Natural killer cell (primary cell): ENCODE measurements at regions not wholly inside any gene's neighbourhood (a gene's known extent, or its start where the extent isn't known, plus 50 kb on each side); places are given as distances from the start of the nearest gene placed in this dataset.

Experiments used
- ATAC-seq, 3 donors: fragments of 150-1000 bp in 2 of 3; fragments of 200-7000 bp in 1 of 3; cut with Tn5 transposase; 1 replicate in 1 of 3; 2 replicates in 2 of 3; pipeline ENCODE4 v1.10.0; 2021; ENCODE audit warnings: mild to moderate bottlenecking in 2 of 3, moderate library complexity in 2 of 3
- DNase-seq, 2 donors: peaks; one replicate each; pipeline versions ENCODE4 v3.0.0 to v3.0.0-alpha.2; 2013 to 2021; ENCODE audit warnings: mixed read lengths in 1 of 2
- H3K27ac ChIP-seq: one replicate; pipeline ENCODE4 v1.5.1; 2013; ENCODE audit warnings: mild to moderate bottlenecking, low read length
- H3K27me3 ChIP-seq: one replicate; pipeline ENCODE4 v1.6.1; 2013; ENCODE audit warnings: low read length; ENCODE audit not compliant: control insufficient read depth, insufficient read depth
- H3K36me3 ChIP-seq: one replicate; pipeline ENCODE4 v1.6.1; 2013; ENCODE audit warnings: low read length; ENCODE audit not compliant: control insufficient read depth, insufficient read depth
- H3K4me1 ChIP-seq: one replicate; pipeline ENCODE4 v1.6.1; 2013; ENCODE audit warnings: low read length; ENCODE audit not compliant: control insufficient read depth, insufficient read depth
- H3K4me3 ChIP-seq: one replicate; pipeline ENCODE4 v1.5.1; 2013; ENCODE audit warnings: low read length
- H3K9me3 ChIP-seq: one replicate; pipeline ENCODE4 v1.6.1; 2013; ENCODE audit warnings: low read length; ENCODE audit not compliant: control insufficient read depth, insufficient read depth
- H3K27ac Mint-ChIP-seq, 2 donors: one replicate each; pipeline ENCODE4 v1.8.0; 2022; ENCODE audit warnings: mild to moderate bottlenecking in 2 of 2, mixed read lengths in 2 of 2, moderate library complexity in 1 of 2
- H3K27me3 Mint-ChIP-seq, 2 donors: one replicate each; pipeline ENCODE4 v1.8.0; 2022; ENCODE audit warnings: low read depth in 2 of 2, mixed read lengths in 2 of 2
- H3K36me3 Mint-ChIP-seq: one replicate; pipeline ENCODE4 v1.8.0; 2022; ENCODE audit warnings: mixed read lengths
- H3K4me1 Mint-ChIP-seq, 2 donors: one replicate each; pipeline ENCODE4 v1.8.0; 2022; ENCODE audit warnings: mixed read lengths in 2 of 2
- H3K4me3 Mint-ChIP-seq: one replicate; pipeline ENCODE4 v1.8.0; 2022; ENCODE audit warnings: mild to moderate bottlenecking, moderate library complexity, mixed read lengths
- H3K9me3 Mint-ChIP-seq, 2 donors: one replicate each; pipeline ENCODE4 v1.8.0; 2022; ENCODE audit warnings: mixed read lengths in 2 of 2
- WGBS: methylation state at CpG from one replicate; pipeline ENCODE4 v1.1.7; 2013; ENCODE audit warnings: missing lambda C conversion rate; ENCODE audit not compliant: insufficient coverage; 5-methylcytosine and 5-hydroxymethylcytosine counted together
- intact Hi-C: fragments of 100-400 bp; cut with micrococcal nuclease; formaldehyde crosslinking; loops from one replicate; pipeline ENCODE4 v1.14.2; 2022
- TF ChIP-seq, protein P1 (sequence below): fragments of 200-600 bp; IDR thresholded peaks from one replicate; pipeline ENCODE4 v1.8.0; 2022; ENCODE audit warnings: antibody characterized with exemption

- peaks cover 8% of the 10 kb centered on the region in 2 donors for H3K9me3 Mint-ChIP-seq
- intact Hi-C loops = no loop called here
- Histone ChIP-seq H3K27ac (no peak overlapping the region), H3K4me3 (no peak overlapping the region), H3K4me1 (no peaks in the 10 kb centered on the region), H3K36me3 (no peaks in the 10 kb centered on the region), H3K27me3 (no peaks in the 10 kb centered on the region), H3K9me3 (no peaks in the 10 kb centered on the region)
- TF ChIP-seq, protein P1, sequence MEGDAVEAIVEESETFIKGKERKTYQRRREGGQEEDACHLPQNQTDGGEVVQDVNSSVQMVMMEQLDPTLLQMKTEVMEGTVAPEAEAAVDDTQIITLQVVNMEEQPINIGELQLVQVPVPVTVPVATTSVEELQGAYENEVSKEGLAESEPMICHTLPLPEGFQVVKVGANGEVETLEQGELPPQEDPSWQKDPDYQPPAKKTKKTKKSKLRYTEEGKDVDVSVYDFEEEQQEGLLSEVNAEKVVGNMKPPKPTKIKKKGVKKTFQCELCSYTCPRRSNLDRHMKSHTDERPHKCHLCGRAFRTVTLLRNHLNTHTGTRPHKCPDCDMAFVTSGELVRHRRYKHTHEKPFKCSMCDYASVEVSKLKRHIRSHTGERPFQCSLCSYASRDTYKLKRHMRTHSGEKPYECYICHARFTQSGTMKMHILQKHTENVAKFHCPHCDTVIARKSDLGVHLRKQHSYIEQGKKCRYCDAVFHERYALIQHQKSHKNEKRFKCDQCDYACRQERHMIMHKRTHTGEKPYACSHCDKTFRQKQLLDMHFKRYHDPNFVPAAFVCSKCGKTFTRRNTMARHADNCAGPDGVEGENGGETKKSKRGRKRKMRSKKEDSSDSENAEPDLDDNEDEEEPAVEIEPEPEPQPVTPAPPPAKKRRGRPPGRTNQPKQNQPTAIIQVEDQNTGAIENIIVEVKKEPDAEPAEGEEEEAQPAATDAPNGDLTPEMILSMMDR = no peak
- ATAC-seq (no peak), DNase-seq (no peak)
- H3K27ac Mint-ChIP-seq = no peak overlapping the region
- no peaks in the 10 kb centered on the region for H3K27me3 Mint-ChIP-seq
- H3K36me3 Mint-ChIP-seq = peaks cover 7% of the 10 kb centered on the region
- no peaks in the 10 kb centered on the region for H3K4me1 Mint-ChIP-seq
- H3K4me3 Mint-ChIP-seq = no peak overlapping the region
Observed at GRCh38 chr1:177597393-177597792, 372.5 kb downstream of the SEC16B start.

GRCh38 chr1:177596485-177596884 lies 373.4 kb downstream of the SEC16B start:
- 69% methylated on average over 2 of the region's 2 CpGs for WGBS
- intact Hi-C loops = no loop called here
- peaks cover 5% of the 10 kb centered on the region for H3K36me3 Mint-ChIP-seq

GRCh38 chr1:177593105-177593504 lies 376.8 kb downstream of the SEC16B start:
- intact Hi-C loops = no loop called here
- TF ChIP-seq, protein P1 = no peak
- H3K4me1 Mint-ChIP-seq = no peaks in the 10 kb centered on the region

More at GRCh38 chr1:177596485-177596884, 373.4 kb downstream of the SEC16B start:
- TF ChIP-seq, protein P1 = no peak
- no peaks in the 10 kb centered on the region for H3K4me1 ChIP-seq
- H3K36me3 ChIP-seq = no peaks in the 10 kb centered on the region
- no peak for ATAC-seq
- DNase-seq = no peak
- Mint-ChIP-seq H3K9me3 (peaks cover 8% of the 10 kb centered on the region in 2 donors), H3K4me3 (no peak overlapping the region), H3K4me1 (no peaks in the 10 kb centered on the region), H3K27ac (no peak overlapping the region), H3K27me3 (no peaks in the 10 kb centered on the region)
- H3K27ac ChIP-seq = no peak overlapping the region
- no peak overlapping the region for H3K4me3 ChIP-seq
- H3K27me3 ChIP-seq = no peaks in the 10 kb centered on the region
- H3K9me3 ChIP-seq = peaks cover 3% of the 10 kb centered on the region

DNA sequence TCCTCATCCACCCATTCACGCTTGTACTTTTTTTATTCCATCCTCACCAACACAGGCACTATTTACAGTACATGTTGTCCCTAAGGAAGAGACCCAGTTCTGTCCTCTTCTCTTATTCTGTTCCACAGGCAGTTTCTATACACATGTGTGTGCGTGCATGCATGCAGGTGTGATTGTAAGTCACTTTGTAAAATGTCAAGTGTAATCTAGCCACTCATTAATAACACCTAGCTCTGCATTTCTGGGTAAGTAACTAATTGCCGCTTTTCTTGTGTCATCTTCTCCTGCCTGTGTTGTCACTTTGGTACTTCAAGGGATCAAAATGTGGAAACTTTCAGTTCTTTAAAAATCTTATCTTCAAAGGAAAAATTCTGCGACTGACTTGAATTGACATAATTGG lies 377.2 kb downstream of the SEC16B start:
- TF ChIP-seq, protein P1 = no peak
- WGBS = 86% methylated on average over 2 of the region's 4 CpGs
- Histone ChIP-seq H3K27me3 (no peaks in the 10 kb centered on the region), H3K4me3 (no peak overlapping the region), H3K9me3 (peaks cover 3% of the 10 kb centered on the region), H3K36me3 (no peaks in the 10 kb centered on the region), H3K27ac (no peak overlapping the region), H3K4me1 (no peaks in the 10 kb centered on the region)
- intact Hi-C loops = no loop called here
- Mint-ChIP-seq H3K4me1 (no peaks in the 10 kb centered on the region), H3K27ac (no peak overlapping the region), H3K36me3 (peaks cover 4% of the 10 kb centered on the region), H3K4me3 (no peak overlapping the region), H3K27me3 (no peaks in the 10 kb centered on the region), H3K9me3 (peaks cover 11% of the 10 kb centered on the region in 2 donors)
- DNase-seq (no peak), ATAC-seq (no peak)

More at GRCh38 chr1:177593105-177593504, 376.8 kb downstream of the SEC16B start:
- H3K4me1 ChIP-seq = no peaks in the 10 kb centered on the region
- no peaks in the 10 kb centered on the region for H3K27me3 ChIP-seq
- no peak overlapping the region for H3K27ac Mint-ChIP-seq
- no peaks in the 10 kb centered on the region for H3K36me3 Mint-ChIP-seq
- no peak overlapping the region for H3K4me3 Mint-ChIP-seq
- no peaks in the 10 kb centered on the region for H3K27me3 Mint-ChIP-seq
- peaks cover 3% of the 10 kb centered on the region for H3K9me3 ChIP-seq
- peaks cover 8 to 9% of the 10 kb centered on the region in 2 donors for H3K9me3 Mint-ChIP-seq
- H3K36me3 ChIP-seq = no peaks in the 10 kb centered on the region
- no peak overlapping the region for H3K4me3 ChIP-seq
- 100% methylated on average over 2 of the region's 3 CpGs for WGBS
- DNase-seq (no peak), ATAC-seq (no peak)
- H3K27ac ChIP-seq = no peak overlapping the region
